Midbrain (tissue), 1 donor: ENCODE measurements at regions not wholly inside any gene's neighbourhood (a gene's known extent, or its start where the extent isn't known, plus 50 kb on each side); places are given as distances from the start of the nearest gene placed in this dataset.
"Not testable (repeated sequence)": the region's sequence is repeated elsewhere in the genome, so short reads cannot be mapped to it uniquely, and the experiment has no call there.

Experiments
- DNase-seq: peaks from one replicate; lab custom pipeline; 2025; lab: John Stamatoyannopoulos, UW

DNA sequence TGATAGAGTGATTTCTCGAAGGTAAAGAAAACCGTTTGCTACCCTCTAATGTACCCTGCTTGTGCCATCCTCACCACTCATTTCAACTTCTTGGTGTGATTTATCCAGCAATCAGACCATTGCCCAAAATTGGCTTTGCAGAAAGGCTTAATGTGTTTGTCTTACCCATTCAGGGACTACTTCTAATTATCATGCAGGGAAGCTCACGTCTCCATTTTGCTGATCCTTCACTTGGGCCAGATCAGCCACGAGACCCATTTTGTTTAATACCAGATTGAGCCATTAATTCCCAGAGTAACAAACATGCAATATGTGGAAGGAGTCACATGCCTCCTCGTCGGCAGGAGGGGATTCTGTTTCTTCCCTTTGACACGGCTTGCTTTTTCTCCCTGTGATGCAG is 51.1 kb upstream of the CRY1 start:
- DNase-seq: no peak

DNA sequence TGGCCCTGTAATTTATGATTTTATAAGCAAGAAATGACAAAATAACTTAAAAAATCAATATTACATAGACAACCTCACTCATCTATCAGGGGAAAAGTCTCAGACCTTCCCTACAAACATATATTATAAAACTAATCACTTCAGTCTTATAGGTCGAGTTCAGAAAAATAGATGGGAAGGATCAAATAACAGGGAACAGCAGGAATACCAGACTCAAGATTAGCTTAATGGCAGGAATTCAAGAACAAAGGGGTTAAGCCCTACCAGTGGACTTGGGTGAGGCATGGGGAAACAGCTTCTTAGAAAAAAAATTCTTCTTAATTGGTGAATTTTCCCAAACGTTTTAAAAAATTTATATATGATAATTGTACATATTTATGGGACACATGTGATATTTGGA is 51.6 kb upstream of the CRY1 start:
- no peak for DNase-seq

DNA sequence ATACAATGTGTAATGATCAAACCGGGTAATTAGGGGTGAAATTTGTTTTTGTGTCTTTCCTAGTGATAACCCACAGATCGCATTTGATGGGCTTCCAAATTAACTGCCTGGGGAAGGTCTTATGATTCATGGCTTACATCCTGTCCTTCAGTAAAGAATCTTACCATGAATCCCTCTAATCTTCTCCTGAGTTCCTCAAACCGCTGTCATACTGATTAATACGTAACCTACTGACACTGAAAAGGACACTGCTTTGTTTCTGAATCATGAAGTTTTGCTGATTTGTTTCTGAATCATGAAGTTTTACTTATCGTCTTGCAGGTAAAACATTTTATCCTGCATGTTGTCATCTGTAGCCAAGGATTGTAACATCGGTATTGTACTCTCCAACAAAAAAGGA is 52.0 kb upstream of the CRY1 start:
- no peak for DNase-seq

DNA sequence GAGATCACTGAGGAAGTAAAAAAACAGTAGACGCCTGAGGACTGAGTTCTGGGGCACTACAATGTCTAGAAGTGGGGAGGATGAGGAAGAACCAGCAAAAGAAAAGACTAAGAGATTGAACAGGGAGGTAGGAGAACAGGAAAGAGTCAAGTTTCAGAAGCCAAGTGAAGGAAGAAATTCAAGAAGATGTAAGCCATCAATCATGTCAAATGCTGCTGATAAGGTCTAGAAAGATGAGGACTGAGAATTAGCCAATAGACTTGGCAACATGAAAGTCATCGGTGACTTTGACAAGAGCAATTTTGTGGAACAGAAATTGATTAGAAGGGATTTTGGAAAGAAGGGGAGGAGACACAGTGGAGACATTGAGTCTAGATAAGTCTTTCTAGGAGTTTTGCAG is 54.8 kb upstream of the CRY1 start:
- no peak for DNase-seq

DNA sequence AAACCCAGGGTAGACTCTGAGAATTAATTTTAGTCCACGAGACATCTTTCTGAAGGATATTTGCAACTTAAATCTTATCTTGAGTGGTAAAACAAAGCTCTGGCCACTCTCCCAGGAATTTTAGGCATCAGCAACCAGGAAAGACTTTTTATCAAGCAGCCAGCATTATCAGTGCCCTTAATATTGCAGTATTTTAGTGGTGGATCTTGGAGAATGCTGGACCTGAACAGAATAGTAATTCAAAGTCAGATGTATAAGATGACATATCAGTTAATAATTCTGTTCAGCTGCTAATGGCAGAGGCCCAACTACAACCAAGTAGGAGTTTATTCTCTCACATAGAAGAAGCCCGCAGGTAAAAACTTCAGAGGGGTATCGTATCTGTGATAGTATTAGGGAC is 59.0 kb upstream of the CRY1 start:
- DNase-seq: no peak

DNA sequence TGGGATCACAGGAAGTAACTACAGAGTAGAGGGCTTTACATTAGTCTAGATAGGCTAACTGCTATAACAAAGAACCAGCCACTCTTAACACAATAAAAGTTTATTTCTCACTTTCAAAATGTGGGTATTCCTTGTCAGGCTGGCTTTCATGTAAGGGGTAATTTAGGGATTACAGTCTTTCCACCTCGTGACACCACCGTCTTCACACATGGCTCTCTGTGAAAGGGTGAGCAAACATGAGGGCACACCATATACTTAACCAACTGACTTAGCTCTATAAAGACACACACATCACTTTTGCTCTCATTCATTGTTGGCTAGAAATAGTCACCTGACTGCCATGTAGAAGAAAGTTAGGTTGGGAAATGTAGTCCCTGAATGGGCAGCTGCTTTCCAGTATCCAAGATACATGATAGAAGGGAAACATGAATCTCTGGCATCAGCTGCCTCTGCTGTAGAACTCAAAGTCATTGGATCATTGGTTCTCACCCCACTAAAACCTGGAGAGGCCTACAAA is 66.1 kb upstream of the CRY1 start:
- no peak for DNase-seq

DNA sequence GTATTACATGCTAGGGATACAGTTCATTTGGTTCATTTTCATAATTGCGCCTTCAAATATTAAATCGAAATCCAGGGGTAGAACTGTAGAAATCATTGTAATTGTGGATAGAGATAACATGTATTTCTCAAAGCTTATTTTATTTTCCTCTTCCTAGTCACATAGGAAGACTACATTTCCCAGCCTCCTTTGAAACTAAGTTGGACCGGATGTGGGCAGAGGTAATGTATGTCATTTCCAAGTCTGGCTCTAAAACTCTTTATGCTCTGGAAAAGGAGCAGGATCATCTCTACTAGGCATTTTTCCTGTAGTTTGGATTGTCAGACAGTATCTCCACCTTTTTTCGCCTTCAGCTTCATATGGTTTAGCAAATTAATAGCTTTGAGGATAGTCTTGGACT is 70.1 kb upstream of the CRY1 start:
- no peak for DNase-seq

DNA sequence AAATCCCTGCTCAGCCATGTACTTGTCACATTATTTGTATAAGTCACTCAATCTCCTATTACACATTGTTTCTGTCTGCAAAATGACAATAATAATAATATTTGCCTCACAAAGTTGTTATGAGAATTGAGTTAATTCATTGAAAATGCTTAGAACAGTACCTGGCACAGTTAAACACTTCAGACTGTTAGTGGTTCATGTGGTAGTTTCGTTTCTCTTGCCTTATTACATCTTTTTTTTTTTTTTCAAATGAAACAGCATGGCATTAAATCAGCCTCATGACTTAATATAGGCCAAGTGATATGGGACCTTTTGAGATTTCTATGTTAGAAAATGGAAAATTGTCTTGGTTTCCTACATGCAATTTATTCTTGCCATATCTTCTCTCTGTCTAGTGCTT is 71.0 kb upstream of the CRY1 start:
- DNase-seq: no peak

DNA sequence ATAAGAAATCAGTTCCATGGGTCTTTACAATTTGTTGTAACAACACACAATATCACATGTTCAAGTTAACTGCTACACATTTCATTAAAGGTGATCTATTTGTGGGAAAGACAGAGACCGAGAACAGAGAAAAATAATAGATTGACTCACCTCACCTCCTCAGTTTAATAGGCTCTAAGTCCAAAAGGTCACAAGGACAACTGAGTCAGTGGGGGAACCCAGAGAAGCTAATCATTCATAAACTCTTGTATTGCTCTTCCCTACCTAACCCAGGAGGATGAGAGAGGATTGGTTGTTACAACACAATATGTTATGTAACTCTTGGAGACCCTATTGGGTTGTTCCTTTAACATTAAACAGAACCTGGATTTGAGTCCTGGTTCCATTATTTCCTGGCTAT is 72.2 kb upstream of the CRY1 start:
- no peak for DNase-seq

DNA sequence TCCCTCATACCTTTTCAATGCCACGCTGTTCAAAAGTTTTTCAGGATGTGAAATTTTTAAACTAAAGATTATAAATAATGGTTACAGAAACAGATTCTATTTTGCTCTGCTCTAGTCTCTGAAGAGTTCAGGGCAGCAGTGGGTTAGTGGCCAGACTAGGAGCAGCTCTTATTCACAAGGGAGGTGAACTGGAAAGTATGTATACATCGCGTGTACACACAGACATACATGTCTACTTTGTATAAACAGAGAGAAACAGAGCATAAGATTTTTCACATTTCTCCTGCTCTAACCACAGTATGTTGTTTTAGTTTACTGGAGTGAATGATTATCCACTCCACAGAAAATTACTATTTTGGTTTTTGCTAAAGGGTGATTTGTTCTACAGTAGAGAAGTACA is 74.4 kb upstream of the CRY1 start:
- no peak for DNase-seq

DNA sequence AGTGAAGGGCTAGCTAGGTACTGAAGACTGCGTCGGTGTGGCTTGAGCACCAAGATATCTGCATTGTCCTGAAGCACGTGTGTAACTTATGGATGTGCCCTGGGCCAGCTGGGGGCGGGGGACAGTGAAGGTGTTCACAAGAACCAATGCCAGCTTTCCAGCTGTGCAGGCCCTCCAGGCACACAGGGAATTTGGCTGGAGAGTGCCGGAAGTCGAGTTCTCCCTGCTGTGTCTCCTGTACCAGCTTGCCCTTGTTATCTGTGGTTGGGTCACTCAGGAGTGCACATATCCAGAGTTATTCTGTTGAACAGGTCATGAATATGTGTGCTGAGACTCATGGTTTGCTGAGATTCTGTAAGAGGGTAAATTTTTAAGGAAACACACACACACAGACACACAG is 75.9 kb upstream of the CRY1 start:
- DNase-seq: no peak

DNA sequence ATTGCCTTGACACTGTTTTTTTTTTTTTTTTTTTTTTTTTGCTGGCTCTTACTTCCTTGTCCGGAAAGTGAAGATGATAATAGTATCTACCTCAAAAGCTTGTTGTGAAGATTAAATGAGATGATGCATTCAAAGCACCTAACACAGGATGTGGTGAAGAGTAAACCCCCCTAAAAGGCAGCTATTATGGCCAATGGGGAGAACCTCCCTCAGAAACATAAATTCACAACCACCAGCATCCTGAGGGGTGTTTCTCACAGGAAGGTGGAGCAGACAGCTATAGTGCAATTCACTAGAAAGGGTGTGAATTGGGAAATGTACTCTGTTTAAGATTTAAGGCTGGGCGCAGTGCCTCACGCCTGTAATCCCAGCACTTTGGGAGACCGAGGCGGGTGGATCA is 85.4 kb upstream of the CRY1 start:
- no peak for DNase-seq

DNA sequence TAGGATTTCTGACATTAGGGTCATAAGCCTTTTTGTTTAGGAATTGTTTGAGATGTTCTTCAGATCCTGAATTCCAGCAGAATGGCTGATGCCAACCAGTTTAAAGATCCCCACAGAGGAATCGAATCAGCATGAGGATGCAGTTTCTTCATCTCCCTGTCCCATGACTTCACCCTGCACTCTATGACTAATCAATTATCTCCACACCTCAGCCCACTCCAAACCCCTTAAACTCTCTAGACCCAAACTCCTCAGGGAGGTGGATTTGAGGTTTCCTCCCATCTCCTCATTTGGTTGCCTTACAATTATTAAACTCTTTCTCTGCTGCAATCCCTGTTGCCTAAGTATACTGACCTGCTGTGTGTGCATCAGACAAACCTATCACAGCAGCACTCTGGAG is 86.5 kb upstream of the CRY1 start:
- no peak for DNase-seq

DNA sequence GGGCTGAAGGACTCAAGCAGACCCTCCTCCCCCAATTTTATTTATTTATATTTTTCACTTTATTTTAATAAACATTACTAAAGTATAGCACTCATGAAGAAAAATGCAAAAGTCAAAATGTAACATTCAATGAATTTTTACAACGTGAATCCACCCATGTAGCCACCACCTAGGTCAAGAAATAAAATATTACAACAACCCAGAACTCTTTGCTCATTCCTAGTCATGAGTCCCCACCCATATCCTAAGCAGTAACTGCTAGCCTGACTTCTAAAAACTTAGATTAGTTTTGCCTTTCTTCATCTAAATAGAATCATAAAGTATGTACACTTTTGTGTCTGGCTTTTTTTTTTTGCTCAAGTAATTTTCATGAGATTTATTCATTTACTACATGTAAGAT is 86.9 kb upstream of the CRY1 start:
- DNase-seq: no peak

DNA sequence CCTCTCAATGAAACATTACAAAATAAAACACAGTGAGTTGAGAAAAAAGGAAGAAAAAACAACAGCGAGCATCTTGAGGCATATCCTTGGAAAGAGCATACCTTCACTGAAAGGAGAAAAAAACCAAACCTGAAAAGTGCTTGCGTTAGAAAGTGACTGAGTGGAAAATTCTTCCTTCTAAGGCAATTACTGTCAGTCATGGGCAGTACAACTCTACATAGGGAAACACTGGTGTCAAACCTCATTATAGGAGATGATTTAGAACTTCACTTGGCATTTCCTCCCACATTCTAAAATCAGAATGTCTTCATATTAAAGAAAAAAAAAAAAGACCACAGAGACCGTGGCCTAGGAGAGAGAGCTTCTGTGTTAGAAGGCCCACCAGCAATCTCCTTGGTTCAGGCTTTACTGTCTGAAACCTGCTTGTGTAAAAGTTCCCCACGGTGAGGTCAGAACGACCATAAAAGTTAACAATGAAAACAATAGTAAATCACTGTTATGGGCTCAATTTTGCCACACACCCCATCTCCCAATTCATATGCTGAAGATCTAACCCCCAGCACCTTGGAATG is 91.1 kb upstream of the CRY1 start:
- no peak for DNase-seq

DNA sequence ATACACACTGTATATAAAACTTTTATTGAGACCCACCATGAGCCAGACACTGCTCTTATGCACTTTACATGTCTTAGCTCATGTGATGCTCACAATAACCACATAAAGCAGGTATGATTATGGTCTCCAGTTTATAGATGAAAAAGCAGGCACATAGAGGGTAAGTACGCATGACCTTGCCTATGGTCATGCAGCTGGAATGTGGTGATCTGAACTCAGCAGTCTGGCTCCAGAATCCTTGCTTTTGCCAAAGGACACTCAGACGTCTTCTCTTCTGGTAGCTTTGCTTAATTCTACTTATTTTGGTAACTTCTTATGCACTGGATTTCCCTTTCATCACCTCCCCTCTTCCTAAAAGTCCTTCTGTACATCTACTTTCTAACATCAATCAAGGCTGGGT is 103.3 kb upstream of the CRY1 start:
- no peak for DNase-seq

DNA sequence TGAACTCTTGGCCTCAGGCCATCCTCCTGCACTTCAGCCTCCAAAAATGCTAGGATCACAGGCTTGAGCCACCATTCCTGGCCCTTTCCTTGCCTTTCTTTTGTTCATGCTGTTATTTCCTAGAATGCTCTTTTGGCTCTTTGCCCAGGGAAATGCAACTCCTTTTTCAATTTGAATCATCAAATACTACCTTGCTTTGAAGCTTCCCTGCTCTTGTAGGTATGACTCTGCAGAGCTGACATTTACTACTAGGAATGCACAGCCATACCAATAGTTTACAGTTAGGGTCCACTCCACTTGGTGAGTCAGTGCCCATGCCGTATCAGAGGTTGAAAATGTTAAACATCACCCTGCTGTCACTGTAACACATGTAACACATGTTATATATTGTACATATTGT is 107.0 kb upstream of the CRY1 start:
- no peak for DNase-seq

DNA sequence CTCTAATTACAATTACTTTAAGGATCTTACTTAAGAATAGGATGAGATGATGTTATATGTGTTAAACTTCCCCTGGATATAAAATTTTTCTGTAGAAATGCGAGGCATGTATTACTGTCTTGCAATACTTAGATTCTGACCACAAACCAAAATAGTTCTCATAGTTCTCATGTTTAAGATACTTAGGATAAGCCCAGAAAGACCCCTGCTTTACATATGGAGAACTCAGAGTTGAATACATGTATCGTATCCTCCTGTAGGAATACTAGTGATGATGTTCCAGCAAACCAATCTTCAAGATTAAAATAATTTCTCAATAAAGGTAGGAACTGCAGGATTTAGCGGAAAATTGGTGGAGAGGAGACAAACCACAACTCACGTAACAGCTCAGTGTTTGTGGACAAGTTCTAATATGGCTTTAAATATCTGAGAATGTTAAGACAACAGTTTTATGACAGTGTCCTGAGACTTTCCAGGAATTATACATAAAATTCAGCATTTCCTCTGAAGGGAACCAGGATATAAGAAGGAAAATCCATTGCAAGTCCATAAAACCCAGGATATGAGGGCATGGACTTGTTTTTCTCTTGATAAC is 114.7 kb upstream of the CRY1 start:
- no peak for DNase-seq

DNA sequence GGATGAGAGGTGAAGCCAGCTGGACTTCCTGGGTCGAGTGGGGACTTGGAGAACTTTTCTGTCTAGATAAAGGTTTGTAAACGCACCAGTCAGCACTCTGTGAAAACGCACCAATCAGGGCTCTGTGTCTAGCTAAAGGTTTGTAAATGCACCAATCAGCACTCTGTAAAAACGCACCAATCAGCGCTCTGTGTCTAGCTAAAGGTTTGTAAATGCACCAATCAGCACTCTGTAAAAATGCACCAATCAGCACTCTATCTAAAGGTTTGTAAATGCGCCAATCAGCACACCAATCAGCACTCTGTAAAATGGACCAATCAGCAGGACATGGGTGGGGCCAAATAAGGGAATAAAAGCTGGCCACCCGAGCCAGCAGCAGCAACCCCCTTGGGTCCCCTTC is 116.4 kb upstream of the CRY1 start:
- DNase-seq: not testable (repeated sequence)

DNA sequence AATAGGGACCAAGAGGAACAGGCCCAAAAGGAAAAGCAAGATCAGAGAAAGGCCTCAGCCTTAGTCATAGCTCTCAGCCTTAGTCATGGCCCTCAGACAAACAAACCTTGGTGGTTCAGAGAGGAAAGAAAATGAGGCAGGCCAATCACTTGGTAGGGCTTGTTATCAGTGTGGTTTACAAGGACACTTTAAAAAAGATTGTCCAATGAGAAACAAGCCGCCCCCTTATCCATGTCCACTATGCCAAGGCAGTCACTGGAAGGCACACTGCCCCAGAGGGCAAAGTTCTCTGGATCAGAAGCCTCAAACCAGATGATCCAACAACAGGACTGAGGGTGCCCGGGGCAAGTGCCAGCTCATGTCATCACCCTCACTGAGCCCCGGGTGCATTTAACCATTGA is 121.0 kb upstream of the CRY1 start:
- DNase-seq: not testable (repeated sequence)

DNA sequence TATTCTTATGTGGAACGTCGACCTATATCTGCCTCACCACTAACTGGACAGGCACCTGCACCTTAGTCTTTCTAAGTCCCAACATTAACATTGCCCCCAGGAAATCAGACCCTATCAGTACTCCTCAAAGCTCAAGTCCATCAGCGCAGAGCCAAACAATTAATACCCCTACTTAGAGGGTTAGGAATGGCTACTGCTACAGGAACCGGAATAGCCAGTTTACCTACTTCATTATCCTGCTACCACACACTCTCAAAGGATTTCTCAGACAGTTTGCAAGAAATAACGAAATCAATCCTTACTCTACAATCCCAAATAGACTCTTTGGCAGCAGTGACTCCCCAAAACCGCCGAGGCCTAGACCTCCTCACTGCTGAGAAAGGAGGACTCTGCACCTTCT is 123.1 kb upstream of the CRY1 start:
- DNase-seq: not testable (repeated sequence)

DNA sequence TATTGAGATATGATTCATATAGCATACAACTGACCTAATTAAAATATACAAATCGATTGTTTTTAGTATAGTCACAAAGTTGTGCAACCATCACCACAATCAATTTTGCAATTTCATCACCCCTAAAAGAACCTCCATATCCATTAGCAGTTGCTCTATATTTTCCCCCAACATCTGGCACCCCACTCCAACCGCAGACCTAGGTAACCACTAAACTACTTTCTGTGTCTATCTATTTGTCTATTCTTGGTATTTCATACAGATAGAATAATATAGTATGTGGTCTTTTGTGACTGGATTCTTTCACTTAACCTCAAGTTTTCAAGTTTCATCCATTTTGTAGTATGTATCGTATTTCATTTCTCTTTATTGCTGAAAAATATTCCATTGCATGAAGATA is 126.0 kb upstream of the CRY1 start:
- no peak for DNase-seq

DNA sequence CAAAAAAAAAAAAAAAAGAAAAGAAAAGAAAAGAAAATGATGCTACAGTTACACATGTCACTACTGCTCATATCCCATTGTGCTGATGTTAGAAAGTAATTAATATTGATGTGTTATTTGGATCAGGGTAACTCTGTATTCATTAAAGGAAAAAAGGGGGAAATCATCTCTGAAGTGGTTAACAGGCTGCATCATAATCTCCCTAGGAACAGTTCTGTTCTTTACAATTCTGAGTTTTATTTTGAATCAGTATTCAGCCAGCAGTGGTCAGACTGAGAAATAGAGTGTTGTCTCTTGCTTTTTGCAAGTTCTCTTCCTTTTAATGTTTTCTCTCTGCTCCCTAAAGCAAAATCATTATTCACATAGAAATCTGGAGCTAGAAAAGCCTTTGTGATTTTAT is 128.6 kb upstream of the CRY1 start:
- DNase-seq: no peak

DNA sequence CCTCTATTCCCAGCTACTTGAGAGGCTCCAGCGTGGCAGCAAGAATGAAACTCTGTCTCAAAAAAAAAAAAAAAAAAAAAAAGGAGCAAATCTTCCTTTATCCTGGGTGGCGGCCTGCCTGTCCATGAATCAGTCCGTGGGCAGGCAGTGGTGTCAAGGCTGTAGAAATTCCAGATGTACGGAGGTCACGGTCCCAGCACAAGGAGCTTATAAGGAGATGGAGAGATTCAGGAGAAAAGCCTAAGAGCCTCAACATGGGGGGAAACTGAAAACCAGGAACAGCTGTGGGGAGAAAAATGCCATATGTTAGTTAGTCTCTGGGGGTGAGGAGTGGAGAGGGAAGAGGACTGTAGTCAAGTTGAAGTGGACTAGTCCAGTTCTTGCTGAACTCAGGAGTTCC is 130.5 kb upstream of the CRY1 start:
- no peak for DNase-seq
